CD14-positive monocyte (primary cell): ENCODE measurements at regions not wholly inside any gene's neighbourhood (a gene's known extent, or its start where the extent isn't known, plus 50 kb on each side); places are given as distances from the start of the nearest gene placed in this dataset.
"Not testable (repeated sequence)": the region's sequence is repeated elsewhere in the genome, so short reads cannot be mapped to it uniquely, and the experiment has no call there.

Experiments used
- DNase-seq, 3 donors: peaks; one replicate each; pipeline ENCODE4 v3.0.0-alpha.2; 2011 to 2022
- H2AFZ ChIP-seq: 2 replicates; pipeline ENCODE4 v1.6.0; 2012; ENCODE audit warnings: mild to moderate bottlenecking, low read depth, low read length, inconsistent platforms; ENCODE audit not compliant: insufficient read depth, poor library complexity, severe bottlenecking
- H3K27ac ChIP-seq, 2 donors: 1 replicate in 1 of 2; 2 replicates in 1 of 2; pipeline ENCODE4 v1.5.1; 2012 to 2013; ENCODE audit warnings: low read length in 2 of 2, control low read depth in 1 of 2, inconsistent platforms in 1 of 2, low read depth in 1 of 2, mild to moderate bottlenecking in 1 of 2
- H3K27me3 ChIP-seq, 2 donors: one replicate each; pipeline versions ENCODE4 v1.6.0 to v1.6.1; 2011 to 2013; ENCODE audit warnings: low read length in 2 of 2; ENCODE audit not compliant: control insufficient read depth in 2 of 2, insufficient read depth in 2 of 2
- H3K36me3 ChIP-seq, 2 donors: replicated peaks in 1 of 2; 1 replicate in 1 of 2; 2 replicates in 1 of 2; pipeline versions ENCODE4 v1.5.1 to v1.6.1; 2012 to 2013; ENCODE audit warnings: low read length in 2 of 2, control low read depth in 1 of 2, inconsistent platforms in 1 of 2, mild to moderate bottlenecking in 1 of 2; ENCODE audit not compliant: insufficient read depth in 2 of 2, control insufficient read depth in 1 of 2
- H3K4me1 ChIP-seq, 2 donors: 1 replicate in 1 of 2; 2 replicates in 1 of 2; pipeline versions ENCODE4 v1.5.1 to v1.6.1; 2012 to 2013; ENCODE audit warnings: low read length in 2 of 2, control low read depth in 1 of 2, inconsistent platforms in 1 of 2, mild to moderate bottlenecking in 1 of 2, moderate library complexity in 1 of 2; ENCODE audit not compliant: insufficient read depth in 2 of 2, control insufficient read depth in 1 of 2
- H3K4me2 ChIP-seq: replicated peaks from 2 replicates; pipeline ENCODE3; 2012; ENCODE audit warnings: low read length, moderate library complexity, mild to moderate bottlenecking; ENCODE audit not compliant: poor library complexity, severe bottlenecking; ENCODE audit errors: extremely low read depth
- H3K4me3 ChIP-seq, 3 experiments: fragments of 200-600 bp in 1 of 3; sonication (generic) in 1 of 3; replicated peaks in 1 of 3; 1 replicate in 2 of 3; 2 replicates in 1 of 3; pipeline ENCODE4 v1.5.1; 2011 to 2013; ENCODE audit warnings: low read length in 3 of 3, mild to moderate bottlenecking in 3 of 3, control low read depth in 2 of 3, low read depth in 2 of 3, inconsistent platforms in 1 of 3, moderate library complexity in 1 of 3
- H3K79me2 ChIP-seq: 2 replicates; pipeline ENCODE4 v1.6.0; 2012; ENCODE audit warnings: mild to moderate bottlenecking, control low read depth, inconsistent platforms, low read length, moderate library complexity; ENCODE audit not compliant: insufficient read depth
- H3K9ac ChIP-seq: 2 replicates; pipeline ENCODE4 v1.6.0; 2017; ENCODE audit warnings: low read length, mild to moderate bottlenecking; ENCODE audit not compliant: insufficient read depth, poor library complexity, severe bottlenecking
- H3K9me3 ChIP-seq, 2 donors: replicated peaks in 1 of 2; 1 replicate in 1 of 2; 2 replicates in 1 of 2; pipeline versions ENCODE4 v1.5.1 to v1.6.1; 2012 to 2013; ENCODE audit warnings: low read length in 2 of 2, control low read depth in 1 of 2; ENCODE audit not compliant: control insufficient read depth in 1 of 2, insufficient read depth in 1 of 2
- H4K20me1 ChIP-seq: 2 replicates; pipeline ENCODE4 v1.6.0; 2012; ENCODE audit warnings: mild to moderate bottlenecking, low read length, control low read depth, moderate library complexity; ENCODE audit not compliant: insufficient read depth
- H3K27ac Mint-ChIP-seq, 7 donors: one replicate each; pipeline ENCODE4 v1.8.0; 2020; ENCODE audit warnings: mild to moderate bottlenecking in 7 of 7, mixed read lengths in 7 of 7, moderate library complexity in 6 of 7, inconsistent platforms in 2 of 7
- H3K27me3 Mint-ChIP-seq, 3 donors: one replicate each; pipeline ENCODE4 v1.8.0; 2021 to 2022; ENCODE audit warnings: low read depth in 3 of 3, mild to moderate bottlenecking in 3 of 3, mixed read lengths in 3 of 3, moderate library complexity in 3 of 3, inconsistent platforms in 1 of 3
- H3K36me3 Mint-ChIP-seq, 2 donors: one replicate each; pipeline ENCODE4 v1.8.0; 2020; ENCODE audit warnings: mixed read lengths in 2 of 2, inconsistent platforms in 1 of 2, mild to moderate bottlenecking in 1 of 2
- H3K4me1 Mint-ChIP-seq: one replicate; pipeline ENCODE4 v1.8.0; 2020; ENCODE audit warnings: mild to moderate bottlenecking, mixed read lengths
- H3K4me3 Mint-ChIP-seq, 2 donors: one replicate each; pipeline ENCODE4 v1.8.0; 2020; ENCODE audit warnings: mild to moderate bottlenecking in 2 of 2, mixed read lengths in 2 of 2, moderate library complexity in 1 of 2
- H3K9me3 Mint-ChIP-seq, 7 donors: one replicate each; pipeline ENCODE4 v1.8.0; 2020 to 2022; ENCODE audit warnings: mixed read lengths in 7 of 7, mild to moderate bottlenecking in 6 of 7, moderate library complexity in 6 of 7, inconsistent platforms in 2 of 7
- CTCF ChIP-seq: fragments of 200-600 bp; IDR thresholded peaks from one replicate; pipeline ENCODE4 v1.8.0; 2022; ENCODE audit warnings: antibody characterized with exemption, mild to moderate bottlenecking
- WGBS: methylation state at CpG from one replicate; pipeline ENCODE4 v1.1.5; 2013; ENCODE audit warnings: missing lambda C conversion rate; ENCODE audit not compliant: insufficient coverage; 5-methylcytosine and 5-hydroxymethylcytosine counted together
- intact Hi-C, 2 donors: fragments of 100-400 bp; cut with micrococcal nuclease; formaldehyde crosslinking; loops; one replicate each; pipeline versions ENCODE4 v1.15.0 to v1.15.1; 2023

GRCh38 chr4:149047368-149047767 is 605.2 kb upstream of the NR3C2 start:
- Histone ChIP-seq H4K20me1 (no peaks in the 10 kb centered on the region), H3K9me3 (peaks cover 0 to 4% of the 10 kb centered on the region in 2 donors), H3K27ac (no peak overlapping the region), H3K9ac (no peak overlapping the region), H3K36me3 (no peaks in the 10 kb centered on the region), H3K4me1 (no peaks in the 10 kb centered on the region), H3K27me3 (no peaks in the 10 kb centered on the region), H3K79me2 (no peaks in the 10 kb centered on the region), H3K4me2 (no peak overlapping the region), H3K4me3 (no peak overlapping the region), H2AFZ (no peak overlapping the region)
- no peak for TF ChIP-seq CTCF
- no peaks in the 10 kb centered on the region for H3K27me3 Mint-ChIP-seq
- no peaks in the 10 kb centered on the region for H3K36me3 Mint-ChIP-seq
- H3K9me3 Mint-ChIP-seq, result peaks cover 0 to 9% (median 4%) of the 10 kb centered on the region in 7 donors
- intact Hi-C loops, result no loop called here
- DNase-seq, result no peak
- WGBS, result 91% methylated on average over 2 of the region's 2 CpGs
- no peak overlapping the region for H3K4me3 Mint-ChIP-seq
- H3K27ac Mint-ChIP-seq, result no peak overlapping the region
- no peaks in the 10 kb centered on the region for H3K4me1 Mint-ChIP-seq

- H2AFZ ChIP-seq, result no peak overlapping the region
- H3K9me3 Mint-ChIP-seq, result peaks cover 2 to 13% (median 4%) of the 10 kb centered on the region in 7 donors
- no peaks in the 10 kb centered on the region for H3K79me2 ChIP-seq
- H3K27ac ChIP-seq, result no peak overlapping the region
- no peaks in the 10 kb centered on the region for H3K36me3 ChIP-seq
- no peak overlapping the region for H3K27ac Mint-ChIP-seq
- H3K36me3 Mint-ChIP-seq, result no peaks in the 10 kb centered on the region
- DNase-seq, result no peak
- no peak overlapping the region for H3K4me2 ChIP-seq
- no peaks in the 10 kb centered on the region for H3K27me3 ChIP-seq
- peaks cover 0 to 5% of the 10 kb centered on the region in 2 donors for H3K9me3 ChIP-seq
- no peaks in the 10 kb centered on the region for H4K20me1 ChIP-seq
- no peak overlapping the region for H3K9ac ChIP-seq
- intact Hi-C loops, result no loop called here
- no peaks in the 10 kb centered on the region for H3K27me3 Mint-ChIP-seq
- no CpG with 5 or more reads among the region's 3 CpGs for WGBS
- no peak overlapping the region for H3K4me3 Mint-ChIP-seq
- H3K4me1 ChIP-seq, result no peaks in the 10 kb centered on the region
- H3K4me1 Mint-ChIP-seq, result no peaks in the 10 kb centered on the region
- no peak for TF ChIP-seq CTCF
- H3K4me3 ChIP-seq, result no peak overlapping the region
Observed at GRCh38 chr4:149045731-149046130, 603.5 kb upstream of the NR3C2 start.

- H3K36me3 ChIP-seq, H3K27ac ChIP-seq, H3K4me1 Mint-ChIP-seq, H4K20me1 ChIP-seq, H3K4me1 ChIP-seq, intact Hi-C loops, DNase-seq, H3K4me2 ChIP-seq, H3K36me3 Mint-ChIP-seq, H3K4me3 ChIP-seq, H3K9ac ChIP-seq, H3K27me3 Mint-ChIP-seq, H3K27me3 ChIP-seq, H3K79me2 ChIP-seq, H2AFZ ChIP-seq, H3K27ac Mint-ChIP-seq, H3K4me3 Mint-ChIP-seq: not testable (repeated sequence)
- H3K9me3 Mint-ChIP-seq, result peaks cover 4 to 15% (median 8%) of the 10 kb centered on the region in 7 donors
- no CpG with 5 or more reads among the region's 2 CpGs for WGBS
- H3K9me3 ChIP-seq, result peaks cover 9 to 12% of the 10 kb centered on the region in 2 donors
Observed at GRCh38 chr4:149039786-149040185, 597.6 kb upstream of the NR3C2 start.
